ENCODE measurements at regions not wholly inside any gene's neighbourhood (a gene's known extent, or its start where the extent isn't known, plus 50 kb on each side); places are given as distances from the start of the nearest gene placed in this dataset.

GRCh38 chrX:41001327-41001726 is 83.9 kb upstream of the USP9X start:
- Histone ChIP-seq H3K4me3 (ENCODE audit: control extremely low read depth in 1 of 5, extremely low read depth in 1 of 5, insufficient read depth in 1 of 5, low read depth in 2 of 5, low read length in 4 of 5) (no peak overlapping the region), H3K4me2 (replicated peaks; ENCODE audit: low read depth, low read length, poor library complexity, severe bottlenecking) (no peak overlapping the region), H2AFZ (ENCODE audit: insufficient read depth, low read depth, low read length, poor library complexity, severe bottlenecking) (no peak overlapping the region), H3K9me3 (ENCODE audit: control extremely low read depth in 1 of 3, control insufficient read depth in 2 of 3, insufficient read depth in 1 of 3, low read length in 2 of 3) (no peaks in the 10 kb centered on the region), H3K27me3 (replicated peaks in 1 of 4; ENCODE audit: control extremely low read depth in 1 of 4, control insufficient read depth in 3 of 4, insufficient read depth in 4 of 4, low read length in 3 of 4) (peaks cover 0 to 2% (median 2%) of the 10 kb centered on the region in 4 experiments), H3K27ac (ENCODE audit: low read length in 2 of 2) (no peak overlapping the region), H3K36me3 (replicated peaks in 1 of 2; ENCODE audit: control extremely low read depth in 1 of 2, control insufficient read depth in 1 of 2, extremely low read depth in 1 of 2, insufficient read depth in 2 of 2, low read length in 1 of 2) (no peaks in the 10 kb centered on the region), H3K79me2 (ENCODE audit: control insufficient read depth, insufficient read depth, low read length) (no peaks in the 10 kb centered on the region), H3K9ac (ENCODE audit: low read length) (no peak overlapping the region), H3K4me1 (ENCODE audit: control insufficient read depth in 2 of 2, insufficient read depth in 2 of 2, low read length in 2 of 2) (peaks cover 0 to 5% of the 10 kb centered on the region in 2 donors), H4K20me1 (ENCODE audit: control insufficient read depth, insufficient read depth, low read length, poor library complexity, severe bottlenecking) (no peaks in the 10 kb centered on the region)
- H3K9me3 Mint-ChIP-seq (ENCODE audit: insufficient read depth), result no peaks in the 10 kb centered on the region
- ChIA-PET CTCF (no interaction called here), POLR2A (no interaction called here)
- no peak overlapping the region for H3K27ac Mint-ChIP-seq
- ATAC-seq (ENCODE audit: low read depth), result no peak
- DNase-seq, result no peak
- peaks cover 16% of the 10 kb centered on the region for H3K27me3 Mint-ChIP-seq
- no peak for TF ChIP-seq EZH2 (IDR thresholded peaks at IDR 0.05; ENCODE audit: borderline replicate concordance, insufficient read depth, low read depth, low read length, poor library complexity, severe bottlenecking)
- no peak overlapping the region for H3K4me3 Mint-ChIP-seq
- H3K4me1 Mint-ChIP-seq, result peaks cover 6% of the 10 kb centered on the region
- intact Hi-C loops (cut with micrococcal nuclease), result loop anchor here (10.0 kb wide), 1 partner anchor 113 kb away; no protein-coding TSS in a partner anchor

DNA sequence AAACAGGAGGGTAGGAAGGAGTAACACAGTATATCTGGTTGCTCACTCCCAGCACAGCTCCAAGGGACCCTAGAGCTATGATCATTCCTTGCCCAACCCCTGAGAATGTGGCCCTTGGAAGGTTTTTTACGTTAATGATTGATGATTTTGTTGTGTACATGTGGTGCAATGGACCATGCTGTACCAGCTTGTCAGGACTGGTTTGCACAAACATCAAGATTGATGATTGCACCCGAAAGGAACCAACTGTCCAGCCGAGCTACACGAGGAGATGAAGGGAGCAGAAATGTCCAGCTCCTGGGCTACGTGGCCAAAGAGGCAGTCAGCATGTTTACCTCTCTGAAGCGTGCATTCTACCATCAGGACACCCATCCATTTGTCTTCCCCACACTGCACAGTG is 83.2 kb upstream of the USP9X start:
- Mint-ChIP-seq H3K9me3 (ENCODE audit: insufficient read depth) (no peaks in the 10 kb centered on the region), H3K4me3 (no peak overlapping the region), H3K4me1 (peaks cover 7% of the 10 kb centered on the region), H3K27me3 (peaks cover 20% of the 10 kb centered on the region), H3K27ac (no peak overlapping the region)
- no peak overlapping the region for H3K4me2 ChIP-seq (replicated peaks; ENCODE audit: low read depth, low read length, poor library complexity, severe bottlenecking)
- ChIA-PET CTCF (no interaction called here), POLR2A (no interaction called here)
- peaks cover 0 to 5% of the 10 kb centered on the region in 2 donors for H3K4me1 ChIP-seq (ENCODE audit: control insufficient read depth in 2 of 2, insufficient read depth in 2 of 2, low read length in 2 of 2)
- H3K36me3 ChIP-seq (replicated peaks in 1 of 2; ENCODE audit: control extremely low read depth in 1 of 2, control insufficient read depth in 1 of 2, extremely low read depth in 1 of 2, insufficient read depth in 2 of 2, low read length in 1 of 2), result no peaks in the 10 kb centered on the region
- no peak overlapping the region for H2AFZ ChIP-seq (ENCODE audit: insufficient read depth, low read depth, low read length, poor library complexity, severe bottlenecking)
- intact Hi-C loops (cut with micrococcal nuclease), result loop anchor here (10.0 kb wide), 1 partner anchor 113 kb away; no protein-coding TSS in a partner anchor
- H3K9ac ChIP-seq (ENCODE audit: low read length), result no peak overlapping the region
- no peak overlapping the region for H3K27ac ChIP-seq (ENCODE audit: low read length in 2 of 2)
- DNase-seq (no peak), ATAC-seq (ENCODE audit: low read depth) (no peak)
- no peaks in the 10 kb centered on the region for H4K20me1 ChIP-seq (ENCODE audit: control insufficient read depth, insufficient read depth, low read length, poor library complexity, severe bottlenecking)
- H3K9me3 ChIP-seq (ENCODE audit: control extremely low read depth in 1 of 3, control insufficient read depth in 2 of 3, insufficient read depth in 1 of 3, low read length in 2 of 3), result no peaks in the 10 kb centered on the region
- H3K4me3 ChIP-seq (ENCODE audit: control extremely low read depth in 1 of 5, extremely low read depth in 1 of 5, insufficient read depth in 1 of 5, low read depth in 2 of 5, low read length in 4 of 5), result no peak overlapping the region
- peaks cover 0 to 2% (median 2%) of the 10 kb centered on the region in 4 experiments for H3K27me3 ChIP-seq (replicated peaks in 1 of 4; ENCODE audit: control extremely low read depth in 1 of 4, control insufficient read depth in 3 of 4, insufficient read depth in 4 of 4, low read length in 3 of 4)
- H3K79me2 ChIP-seq (ENCODE audit: control insufficient read depth, insufficient read depth, low read length), result no peaks in the 10 kb centered on the region
- TF ChIP-seq CTCF (IDR thresholded peaks at IDR 0.05) (no peak), EZH2 (IDR thresholded peaks at IDR 0.05; ENCODE audit: borderline replicate concordance, insufficient read depth, low read depth, low read length, poor library complexity, severe bottlenecking) (no peak)
- 100% methylated on average over 3 of the region's 6 CpGs for WGBS (ENCODE audit: insufficient coverage)

All from B cell (primary cell).